ENCODE measurements at regions not wholly inside any gene's neighbourhood (a gene's known extent, or its start where the extent isn't known, plus 50 kb on each side); places are given as distances from the start of the nearest gene placed in this dataset.

GRCh38 chr11:21927628-21928027 lies 265.3 kb upstream of the ANO5 start:
- TF ChIP-seq CTCF (IDR thresholded peaks at IDR 0.05; ENCODE audit: low read depth, low read length), result no peak
- no peak for DNase-seq (ENCODE audit: low read depth in 2 of 2)
- no peak overlapping the region for H3K4me3 ChIP-seq (replicated peaks in 1 of 2; ENCODE audit: low read depth in 2 of 2, low read length in 2 of 2)

GRCh38 chr11:21928847-21929246 lies 264.0 kb upstream of the ANO5 start:
- H3K4me3 ChIP-seq (replicated peaks in 1 of 2; ENCODE audit: low read depth in 2 of 2, low read length in 2 of 2), result no peak overlapping the region
- TF ChIP-seq CTCF (IDR thresholded peaks at IDR 0.05; ENCODE audit: low read depth, low read length), result no peak

GRCh38 chr11:21930408-21930807 lies 262.5 kb upstream of the ANO5 start:
- TF ChIP-seq CTCF (IDR thresholded peaks at IDR 0.05; ENCODE audit: low read depth, low read length), result no peak
- H3K4me3 ChIP-seq (replicated peaks in 1 of 2; ENCODE audit: low read depth in 2 of 2, low read length in 2 of 2), result no peak overlapping the region
- no peak for DNase-seq (ENCODE audit: low read depth in 2 of 2)

More at GRCh38 chr11:21928847-21929246, 264.0 kb upstream of the ANO5 start:
- DNase-seq (ENCODE audit: low read depth in 2 of 2), result no peak

GRCh38 chr11:21931436-21932101 lies 261.3 kb upstream of the ANO5 start:
- DNase-seq (ENCODE audit: low read depth in 2 of 2), result no peak
- H3K4me3 ChIP-seq (replicated peaks in 1 of 2; ENCODE audit: low read depth in 2 of 2, low read length in 2 of 2), result no peak overlapping the region
- TF ChIP-seq CTCF (IDR thresholded peaks at IDR 0.05; ENCODE audit: low read depth, low read length), result no peak

- H3K4me3 ChIP-seq (replicated peaks in 1 of 2; ENCODE audit: low read depth in 2 of 2, low read length in 2 of 2), result no peak overlapping the region
- TF ChIP-seq CTCF (IDR thresholded peaks at IDR 0.05; ENCODE audit: low read depth, low read length), result peak; percentile 41
- peak in 1 of 2 donors; percentile 8 for DNase-seq (ENCODE audit: low read depth in 2 of 2)
These were observed 259.8 kb upstream of the ANO5 start for GRCh38 chr11:21933095-21933494.

GRCh38 chr11:21944577-21944976 lies 248.3 kb upstream of the ANO5 start:
- no peak overlapping the region for H3K4me3 ChIP-seq (replicated peaks in 1 of 2; ENCODE audit: low read depth in 2 of 2, low read length in 2 of 2)
- DNase-seq (ENCODE audit: low read depth in 2 of 2), result no peak
- TF ChIP-seq CTCF (IDR thresholded peaks at IDR 0.05; ENCODE audit: low read depth, low read length), result no peak

- no peak overlapping the region for H3K4me3 ChIP-seq (replicated peaks in 1 of 2; ENCODE audit: low read depth in 2 of 2, low read length in 2 of 2)
- DNase-seq (ENCODE audit: low read depth in 2 of 2), result no peak
- TF ChIP-seq CTCF (IDR thresholded peaks at IDR 0.05; ENCODE audit: low read depth, low read length), result no peak
These were observed 244.0 kb upstream of the ANO5 start for GRCh38 chr11:21948876-21949275.
